ENCODE measurements at regions not wholly inside any gene's neighbourhood (a gene's known extent, or its start where the extent isn't known, plus 50 kb on each side); places are given as distances from the start of the nearest gene placed in this dataset.

DNA sequence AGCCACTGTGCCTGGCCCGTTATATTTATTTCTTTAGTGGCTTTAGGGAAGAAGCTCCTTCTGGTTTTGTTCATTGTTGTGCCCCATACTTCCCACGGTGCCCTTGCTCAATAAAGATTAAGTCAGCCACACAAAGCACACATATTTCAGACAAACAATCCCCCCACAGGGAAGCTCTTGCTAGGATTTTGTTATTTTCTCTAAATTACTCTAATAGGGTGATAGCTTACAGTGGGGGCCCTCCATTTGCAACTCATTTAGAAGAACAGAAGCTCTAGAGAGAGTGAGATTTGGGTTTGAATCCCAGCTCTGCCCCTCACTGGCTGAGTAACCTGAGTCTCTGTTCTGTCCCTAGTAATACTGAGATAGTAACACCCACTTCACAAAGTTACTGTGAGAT is 499.9 kb downstream of the GRIN2A start:
- TF ChIP-seq, protein P1, sequence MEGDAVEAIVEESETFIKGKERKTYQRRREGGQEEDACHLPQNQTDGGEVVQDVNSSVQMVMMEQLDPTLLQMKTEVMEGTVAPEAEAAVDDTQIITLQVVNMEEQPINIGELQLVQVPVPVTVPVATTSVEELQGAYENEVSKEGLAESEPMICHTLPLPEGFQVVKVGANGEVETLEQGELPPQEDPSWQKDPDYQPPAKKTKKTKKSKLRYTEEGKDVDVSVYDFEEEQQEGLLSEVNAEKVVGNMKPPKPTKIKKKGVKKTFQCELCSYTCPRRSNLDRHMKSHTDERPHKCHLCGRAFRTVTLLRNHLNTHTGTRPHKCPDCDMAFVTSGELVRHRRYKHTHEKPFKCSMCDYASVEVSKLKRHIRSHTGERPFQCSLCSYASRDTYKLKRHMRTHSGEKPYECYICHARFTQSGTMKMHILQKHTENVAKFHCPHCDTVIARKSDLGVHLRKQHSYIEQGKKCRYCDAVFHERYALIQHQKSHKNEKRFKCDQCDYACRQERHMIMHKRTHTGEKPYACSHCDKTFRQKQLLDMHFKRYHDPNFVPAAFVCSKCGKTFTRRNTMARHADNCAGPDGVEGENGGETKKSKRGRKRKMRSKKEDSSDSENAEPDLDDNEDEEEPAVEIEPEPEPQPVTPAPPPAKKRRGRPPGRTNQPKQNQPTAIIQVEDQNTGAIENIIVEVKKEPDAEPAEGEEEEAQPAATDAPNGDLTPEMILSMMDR (IDR thresholded peaks at IDR 0.05): no peak
- no peak for TF ChIP-seq POLR2A (IDR thresholded peaks at IDR 0.05)
